H1 (cell line): ENCODE measurements at regions not wholly inside any gene's neighbourhood (a gene's known extent, or its start where the extent isn't known, plus 50 kb on each side); places are given as distances from the start of the nearest gene placed in this dataset.

Source experiments
- CTCF ChIA-PET: fragments of 300-600 bp; sonication (Branson Sonifier 250); formaldehyde crosslinking; loops from one replicate; lab custom pipeline; 2021; ENCODE audit not compliant: partially characterized antibody; lab: Charles Lee
- POLR2A ChIA-PET: fragments of 300-600 bp; sonication (Branson Sonifier 250); formaldehyde crosslinking; loops from one replicate; lab custom pipeline; 2021; ENCODE audit warnings: inconsistent platforms; ENCODE audit not compliant: partially characterized antibody; lab: Charles Lee
- DNase-seq, 2 experiments: peaks; one replicate each; pipeline versions ENCODE4 v3.0.0 to v3.0.0-alpha.2; 2010 to 2022; ENCODE audit warnings: low spot score in 2 of 2, low read depth in 1 of 2, mixed read lengths in 1 of 2
- FAIRE-seq: peaks from 2 replicates; lab custom pipeline; 2011; peaks lifted over from hg19 to GRCh38; lab: Jason Lieb, UNC
- H2AFZ ChIP-seq: 2 replicates; pipeline ENCODE4 v1.8.1; 2012; ENCODE audit warnings: low read length, inconsistent platforms
- H2AK5ac ChIP-seq: 2 replicates; pipeline ENCODE4 v1.6.1; 2013; ENCODE audit warnings: low read depth, low read length
- H2BK120ac ChIP-seq: replicated peaks from 2 replicates; pipeline ENCODE3; 2013; ENCODE audit warnings: low read depth, low read length, inconsistent platforms
- H2BK12ac ChIP-seq: 2 replicates; pipeline ENCODE4 v1.6.1; 2013; ENCODE audit warnings: low read depth, low read length
- H2BK15ac ChIP-seq: 2 replicates; pipeline ENCODE4 v1.6.1; 2013; ENCODE audit warnings: low read length
- H2BK20ac ChIP-seq: 2 replicates; pipeline ENCODE4 v1.6.1; 2013; ENCODE audit warnings: low read length
- H2BK5ac ChIP-seq: 2 replicates; pipeline ENCODE4 v1.6.1; 2013; ENCODE audit warnings: low read depth, low read length
- H3K14ac ChIP-seq: 2 replicates; pipeline ENCODE4 v1.6.1; 2013; ENCODE audit warnings: inconsistent platforms; ENCODE audit not compliant: insufficient read length
- H3K18ac ChIP-seq: 2 replicates; pipeline ENCODE4 v1.6.1; 2013; ENCODE audit warnings: low read length; ENCODE audit errors: extremely low read depth
- H3K23ac ChIP-seq: 2 replicates; pipeline ENCODE4 v1.6.1; 2013; ENCODE audit warnings: inconsistent platforms; ENCODE audit not compliant: insufficient read length
- H3K23me2 ChIP-seq: 2 replicates; pipeline ENCODE4 v1.6.1; 2013; ENCODE audit warnings: low read depth, low read length
- H3K27ac ChIP-seq: 2 replicates; pipeline ENCODE4 v1.6.1; 2011; ENCODE audit warnings: low read depth, low read length, inconsistent platforms
- H3K27me3 ChIP-seq, 4 experiments: replicated peaks in 1 of 4; 1 replicate in 1 of 4; 2 replicates in 3 of 4; pipeline versions ENCODE4 v1.6.1 to v1.8.1; 2011 to 2013; ENCODE audit warnings: low read length in 3 of 4, mild to moderate bottlenecking in 3 of 4, inconsistent platforms in 2 of 4, mixed read lengths in 2 of 4, moderate library complexity in 1 of 4; ENCODE audit not compliant: control insufficient read depth in 3 of 4, insufficient read depth in 3 of 4; ENCODE audit errors: extremely low read depth in 1 of 4
- H3K36me3 ChIP-seq, 4 experiments: 2 replicates each; pipeline versions ENCODE4 v1.6.1 to v1.8.1; 2011 to 2013; ENCODE audit warnings: mild to moderate bottlenecking in 4 of 4, low read length in 3 of 4, moderate library complexity in 2 of 4, control low read depth in 1 of 4, inconsistent platforms in 1 of 4; ENCODE audit not compliant: insufficient read depth in 4 of 4, control insufficient read depth in 2 of 4
- H3K4ac ChIP-seq: replicated peaks from 2 replicates; pipeline ENCODE3; 2013; ENCODE audit warnings: low read length, low read depth, mixed read lengths, inconsistent platforms; ENCODE audit not compliant: insufficient read length
- H3K4me1 ChIP-seq, 4 experiments: replicated peaks in 1 of 4; 1 replicate in 1 of 4; 2 replicates in 3 of 4; pipeline versions ENCODE4 v1.6.1 to v1.8.1; 2011 to 2013; ENCODE audit warnings: low read length in 3 of 4, inconsistent platforms in 2 of 4, mixed read lengths in 1 of 4; ENCODE audit not compliant: insufficient read depth in 4 of 4, control insufficient read depth in 3 of 4
- H3K4me2 ChIP-seq, 2 experiments: 2 replicates each; pipeline versions ENCODE4 v1.6.1 to v1.8.1; 2011 to 2013; ENCODE audit warnings: low read depth in 2 of 2, low read length in 2 of 2, control low read depth in 1 of 2, inconsistent platforms in 1 of 2, mild to moderate bottlenecking in 1 of 2; ENCODE audit not compliant: insufficient read depth in 1 of 2
- H3K4me3 ChIP-seq, 4 experiments: fragments of 200-600, 300-600 bp in 1 of 4; sonication (generic), shearing (Covaris generic), sonication (Bioruptor Twin) in 1 of 4; 2 replicates each; pipeline versions ENCODE4 v1.5.1 to v1.8.1; 2011 to 2016; ENCODE audit warnings: low read length in 4 of 4, low read depth in 3 of 4, control low read depth in 2 of 4, inconsistent platforms in 2 of 4, mild to moderate bottlenecking in 2 of 4, mixed read lengths in 1 of 4, moderate library complexity in 1 of 4; ENCODE audit not compliant: insufficient read depth in 2 of 4; ENCODE audit errors: extremely low read depth in 1 of 4
- H3K56ac ChIP-seq: replicated peaks from 2 replicates; pipeline ENCODE3; 2013; ENCODE audit warnings: low read depth, mild to moderate bottlenecking, mixed read lengths, low read length, inconsistent platforms; ENCODE audit not compliant: insufficient read length
- H3K79me1 ChIP-seq: 2 replicates; pipeline ENCODE4 v1.6.1; 2013; ENCODE audit warnings: low read depth, low read length, control low read depth
- H3K79me2 ChIP-seq, 2 experiments: 2 replicates each; pipeline versions ENCODE4 v1.6.1 to v1.8.1; 2012 to 2013; ENCODE audit warnings: low read length in 2 of 2, mild to moderate bottlenecking in 2 of 2, inconsistent platforms in 1 of 2; ENCODE audit not compliant: insufficient read depth in 2 of 2, control insufficient read depth in 1 of 2
- H3K9ac ChIP-seq, 4 experiments: replicated peaks in 1 of 4; 1 replicate in 1 of 4; 2 replicates in 3 of 4; pipeline versions ENCODE4 v1.6.1 to v1.8.1; 2011 to 2013; ENCODE audit warnings: low read depth in 3 of 4, low read length in 3 of 4, control low read depth in 2 of 4, mild to moderate bottlenecking in 2 of 4, moderate library complexity in 2 of 4, inconsistent platforms in 1 of 4; ENCODE audit errors: extremely low read depth in 1 of 4
- H3K9me3 ChIP-seq, 2 experiments: 2 replicates each; pipeline versions ENCODE4 v1.6.1 to v1.8.1; 2012 to 2013; ENCODE audit warnings: mild to moderate bottlenecking in 2 of 2, moderate library complexity in 2 of 2, control low read depth in 1 of 2, inconsistent platforms in 1 of 2, low read depth in 1 of 2, low read length in 1 of 2, mixed read lengths in 1 of 2; ENCODE audit not compliant: insufficient read depth in 2 of 2
- H4K20me1 ChIP-seq, 2 experiments: replicated peaks in 1 of 2; 2 replicates each; pipeline versions ENCODE3 to v1.8.1; 2011 to 2013; ENCODE audit warnings: inconsistent platforms in 2 of 2, low read length in 2 of 2, mild to moderate bottlenecking in 1 of 2; ENCODE audit not compliant: insufficient read depth in 2 of 2, control insufficient read depth in 1 of 2
- H4K5ac ChIP-seq: 2 replicates; pipeline ENCODE4 v1.6.1; 2013; ENCODE audit warnings: low read length, low read depth, mixed read lengths, inconsistent platforms; ENCODE audit not compliant: insufficient read length
- H4K8ac ChIP-seq: 2 replicates; pipeline ENCODE4 v1.8.0; 2013; ENCODE audit warnings: mild to moderate bottlenecking, moderate library complexity, low read length, inconsistent platforms; ENCODE audit not compliant: insufficient read depth; ENCODE audit errors: extremely low read depth
- H4K91ac ChIP-seq: replicated peaks from 2 replicates; pipeline ENCODE3; 2013; ENCODE audit warnings: low read length, mixed read lengths, inconsistent platforms; ENCODE audit not compliant: insufficient read length
- EZH2 ChIP-seq: fragments of 200-600 bp; sonication (generic); IDR thresholded peaks from 2 replicates; pipeline ENCODE4 v1.7.1; 2012; ENCODE audit warnings: low read depth, mild to moderate bottlenecking, moderate library complexity, low read length, inconsistent platforms; ENCODE audit not compliant: severe bottlenecking
- WGBS, 2 experiments: shearing (Covaris generic) in 1 of 2; methylation state at CpG; one replicate each; pipeline versions ENCODE4 v1.1.6 to v1.1.7; 2013 to 2015; ENCODE audit warnings: low lambda C conversion rate in 2 of 2, mixed read lengths in 2 of 2, inconsistent platforms in 1 of 2, low coverage in 1 of 2, missing lambda C conversion rate in 1 of 2; ENCODE audit not compliant: insufficient replicate concordance in 2 of 2, insufficient coverage in 1 of 2, insufficient read length in 1 of 2; ENCODE audit errors: extremely low coverage in 1 of 2, missing lambda C conversion rate in 1 of 2; 5-methylcytosine and 5-hydroxymethylcytosine counted together

- Histone ChIP-seq H3K56ac (no peak overlapping the region), H3K79me2 (no peaks in the 10 kb centered on the region), H2BK15ac (no peak overlapping the region), H3K36me3 (no peaks in the 10 kb centered on the region), H3K23me2 (no peaks in the 10 kb centered on the region; the same call in 1 of the 2 replicates), H3K14ac (no peak overlapping the region), H2BK12ac (no peak overlapping the region), H3K23ac (no peak overlapping the region), H2BK120ac (no peak overlapping the region), H3K9me3 (no peaks in the 10 kb centered on the region), H3K27me3 (no peaks in the 10 kb centered on the region), H4K20me1 (no peaks in the 10 kb centered on the region), H3K4me2 (no peak overlapping the region), H2AFZ (no peak overlapping the region), H2BK20ac (no peak overlapping the region), H3K27ac (no peak overlapping the region), H3K79me1 (no peaks in the 10 kb centered on the region), H2BK5ac (no peak overlapping the region), H2AK5ac (no peak overlapping the region), H3K4me1 (no peaks in the 10 kb centered on the region), H4K91ac (no peak overlapping the region), H4K8ac (no peak overlapping the region), H4K5ac (no peak overlapping the region), H3K4me3 (no peak overlapping the region), H3K18ac (no peak overlapping the region), H3K4ac (no peak overlapping the region), H3K9ac (no peak overlapping the region)
- FAIRE-seq (no peak), DNase-seq (no peak)
- WGBS, 2 experiments, result 89% methylated on average over 5 of the region's 5 CpGs; no CpG with 5 or more reads in 1 of the 2 experiments
- TF ChIP-seq EZH2, result no peak
- ChIA-PET CTCF (no interaction called here), POLR2A (no interaction called here)
Observed at GRCh38 chr9:107612136-107612535, 122.6 kb upstream of the KLF4 start.
